ENCODE measurements at regions not wholly inside any gene's neighbourhood (a gene's known extent, or its start where the extent isn't known, plus 50 kb on each side); places are given as distances from the start of the nearest gene placed in this dataset.
A peak's percentile ranks its signal among the peaks of the same experiment; 100 is the strongest.
"Not testable (repeated sequence)": the region's sequence is repeated elsewhere in the genome, so short reads cannot be mapped to it uniquely, and the experiment has no call there.

DNA sequence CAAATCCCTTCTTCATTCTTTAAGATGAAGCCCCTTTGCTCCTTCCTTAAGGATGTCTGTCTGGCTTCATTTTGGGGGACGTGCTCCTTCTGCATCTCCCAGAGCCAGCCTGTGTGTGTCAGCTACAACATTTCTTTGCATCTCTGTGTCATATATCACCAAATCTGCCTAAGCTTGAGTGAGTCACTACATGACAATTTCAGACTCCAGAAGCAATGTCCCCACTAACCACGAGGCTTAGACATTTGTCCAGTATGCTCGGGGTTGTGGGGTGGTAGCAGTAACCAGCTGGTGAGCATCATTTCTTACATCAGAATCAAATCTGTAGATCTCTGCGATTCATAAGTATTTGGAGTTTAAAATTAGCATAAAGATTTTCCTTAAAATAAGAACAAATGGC, 54.1 kb upstream of the USP14 start:
- H3K4me1 ChIP-seq; intact Hi-C loops (cut with DNase I); H3K36me3 ChIP-seq; H3K27me3 ChIP-seq; ATAC-seq; H3K9me3 ChIP-seq; H3K4me3 ChIP-seq; H3K27ac ChIP-seq; DNase-seq: not testable (repeated sequence)

DNA sequence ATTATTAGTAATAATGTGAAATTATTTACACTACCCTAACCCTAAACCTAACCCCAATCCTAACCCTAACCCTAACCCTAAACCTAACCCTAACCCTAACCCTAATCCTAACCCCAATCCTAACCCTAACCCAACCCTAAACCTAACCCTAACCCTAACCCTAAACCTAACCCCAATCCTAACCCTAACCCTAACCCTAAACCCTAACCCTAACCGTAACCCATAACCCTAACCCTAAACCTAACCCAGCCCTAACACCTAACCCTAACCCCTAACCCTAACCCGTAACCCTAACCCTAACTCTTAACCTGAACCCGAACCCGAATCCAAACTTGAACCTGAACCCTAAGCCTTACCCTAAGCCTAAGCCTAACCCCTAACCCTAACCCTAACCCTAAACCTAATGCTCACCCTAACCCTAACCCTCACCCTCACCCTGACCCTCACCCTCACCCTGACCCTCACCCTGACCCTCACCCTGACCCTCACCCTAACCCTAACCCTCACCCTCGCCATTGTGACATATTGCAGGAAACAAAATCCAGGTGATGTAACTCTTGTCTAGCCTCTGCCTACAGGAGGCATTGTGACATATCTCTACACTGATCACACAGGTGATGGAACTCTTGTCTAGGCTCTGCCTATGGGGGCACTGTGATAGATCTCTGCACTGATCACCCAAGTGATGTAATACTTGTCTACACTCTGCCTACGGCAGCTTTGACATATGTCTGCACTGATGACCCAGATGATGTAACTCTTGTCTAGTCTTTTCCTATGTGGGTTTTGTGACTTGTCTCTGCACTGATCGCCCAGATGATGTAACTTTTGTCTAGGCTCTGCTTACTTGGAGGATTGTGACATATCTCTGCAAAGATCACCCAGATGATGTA, 53.0 kb upstream of the USP14 start:
- DNase-seq; H3K36me3 ChIP-seq; H3K9me3 ChIP-seq; H3K27ac ChIP-seq; H3K4me1 ChIP-seq; intact Hi-C loops (cut with DNase I); H3K4me3 ChIP-seq; ATAC-seq; H3K27me3 ChIP-seq: not testable (repeated sequence)

DNA sequence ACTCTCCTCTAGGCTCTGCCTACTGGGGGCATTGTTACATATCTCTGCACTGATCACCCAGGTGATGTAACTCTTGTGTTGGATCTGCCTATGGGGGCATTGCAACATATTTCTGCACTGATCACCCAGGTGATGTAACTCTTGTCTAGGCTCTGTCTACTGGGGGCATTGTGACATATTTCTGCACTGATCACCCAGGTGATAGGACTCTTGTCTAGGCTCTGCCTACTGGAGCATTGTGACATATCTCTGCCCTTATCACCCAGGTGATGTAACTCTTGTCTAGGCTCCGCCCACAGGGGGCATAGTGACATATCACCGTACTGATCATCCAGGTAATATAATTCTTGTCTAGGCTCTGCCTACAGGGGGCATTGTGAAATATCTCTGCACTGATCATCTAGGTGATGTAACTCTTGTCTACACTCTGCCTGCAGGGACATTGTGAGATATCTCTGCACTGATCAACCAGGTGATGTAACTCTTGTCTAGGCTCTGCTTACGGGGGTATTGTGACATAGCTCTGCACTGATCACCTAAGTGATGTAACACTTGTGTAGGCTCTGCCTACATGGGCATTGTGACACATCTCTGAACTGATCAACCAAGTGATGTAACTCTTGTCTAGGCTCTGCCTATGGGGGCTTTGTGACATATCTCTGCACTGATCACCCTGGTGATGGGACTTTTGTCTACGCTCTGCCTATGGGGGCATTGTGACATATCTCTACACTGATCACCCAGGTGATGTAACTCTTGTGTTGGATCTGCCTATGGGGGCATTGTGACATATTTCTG, 52.1 kb upstream of the USP14 start:
- DNase-seq; H3K36me3 ChIP-seq; H3K9me3 ChIP-seq; H3K27me3 ChIP-seq; H3K4me1 ChIP-seq; ATAC-seq; intact Hi-C loops (cut with DNase I); H3K27ac ChIP-seq; H3K4me3 ChIP-seq: not testable (repeated sequence)

DNA sequence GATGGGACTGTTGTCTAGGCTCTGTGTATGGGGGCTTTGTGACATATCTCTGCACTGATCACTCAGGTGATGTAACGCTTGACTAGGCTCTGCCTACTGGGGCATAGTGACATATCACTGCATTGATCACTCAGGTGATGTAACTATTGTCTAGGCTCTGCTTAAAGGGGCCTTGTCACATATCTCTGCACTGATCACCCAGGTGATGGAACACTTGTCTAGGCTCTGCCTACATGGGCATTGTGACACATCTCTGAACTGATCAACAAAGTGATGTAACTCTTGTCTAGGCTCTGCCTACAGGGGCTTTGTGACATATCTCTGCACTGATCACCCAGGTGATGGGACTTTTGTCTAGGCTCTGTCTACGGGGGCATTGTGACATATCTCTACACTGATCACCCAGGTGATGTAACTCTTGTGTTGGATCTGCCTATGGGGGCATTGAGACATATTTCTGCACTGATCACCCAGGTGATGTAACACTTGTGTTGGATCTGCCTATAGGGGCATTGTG, 51.4 kb upstream of the USP14 start:
- H3K4me1 ChIP-seq; H3K9me3 ChIP-seq; DNase-seq; H3K27me3 ChIP-seq; H3K4me3 ChIP-seq; H3K27ac ChIP-seq; H3K36me3 ChIP-seq; intact Hi-C loops (cut with DNase I): not testable (repeated sequence)
- peak; percentile 4 for ATAC-seq

DNA sequence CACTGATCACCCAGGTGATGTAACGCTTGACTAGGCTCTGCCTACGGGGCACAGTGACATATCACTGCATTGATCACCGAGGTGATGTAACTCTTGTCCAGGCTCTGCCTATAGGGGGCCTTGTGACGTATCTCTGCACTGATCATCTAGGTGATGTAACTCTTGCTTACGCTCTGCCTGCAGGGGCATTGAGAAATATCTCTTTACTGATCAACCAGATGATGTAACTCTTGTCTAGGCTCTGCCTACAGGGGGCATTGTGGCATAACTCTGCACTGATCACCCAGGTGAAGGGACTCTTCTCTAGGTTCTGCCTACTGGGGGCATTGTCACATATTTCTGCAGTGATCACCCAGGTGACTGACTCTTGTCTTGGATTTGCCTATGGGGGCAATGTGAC, 50.9 kb upstream of the USP14 start:
- H3K27me3 ChIP-seq; DNase-seq; H3K36me3 ChIP-seq; H3K4me1 ChIP-seq; ATAC-seq; H3K9me3 ChIP-seq; intact Hi-C loops (cut with DNase I); H3K4me3 ChIP-seq; H3K27ac ChIP-seq: not testable (repeated sequence)

DNA sequence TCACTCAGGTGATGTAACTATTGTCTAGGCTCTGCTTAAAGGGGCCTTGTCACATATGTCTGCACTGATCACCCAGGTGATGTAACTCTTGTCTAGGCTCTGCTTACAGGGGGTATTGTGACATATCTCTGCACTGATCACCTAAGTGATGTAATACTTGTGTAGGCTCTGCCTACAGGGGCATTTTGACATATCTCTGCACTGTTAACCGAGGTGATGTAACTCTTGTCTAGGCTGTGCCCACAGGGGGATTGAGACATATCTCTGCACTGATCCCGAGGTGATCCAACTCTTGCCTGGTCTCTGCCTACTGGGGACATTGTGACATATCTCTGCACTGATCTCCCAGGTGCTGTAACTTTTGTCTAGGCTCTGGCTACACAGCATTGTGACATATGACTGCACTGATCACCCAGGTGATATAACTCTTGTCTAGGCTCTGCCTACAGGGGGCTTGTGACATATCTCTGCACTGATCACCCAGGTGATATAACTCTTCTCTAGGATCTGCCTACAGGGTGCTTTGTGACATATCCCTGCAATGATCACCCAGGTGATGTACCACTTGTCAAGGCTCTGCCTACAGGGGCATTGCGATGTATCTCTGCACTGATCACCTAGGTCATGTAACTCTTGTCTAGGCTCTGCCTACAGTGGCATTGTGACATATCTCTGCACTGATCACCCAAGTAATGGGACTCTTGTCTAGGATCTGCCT, 50.3 kb upstream of the USP14 start:
- H3K27me3 ChIP-seq; H3K27ac ChIP-seq; intact Hi-C loops (cut with DNase I); H3K9me3 ChIP-seq; H3K4me1 ChIP-seq; H3K36me3 ChIP-seq; H3K4me3 ChIP-seq; DNase-seq: not testable (repeated sequence)
- ATAC-seq = peak; percentile 71

All from upper lobe of right lung (tissue), 1 donor.